ENCODE measurements at regions not wholly inside any gene's neighbourhood (a gene's known extent, or its start where the extent isn't known, plus 50 kb on each side); places are given as distances from the start of the nearest gene placed in this dataset.

- intact Hi-C loops (cut with DNase I): no loop called here
- WGBS, 2 donors: 92 to 94% methylated on average over 4 of the region's 4 CpGs
- H3K27ac ChIP-seq: no peak overlapping the region
- no peaks in the 10 kb centered on the region for H3K9me3 ChIP-seq
- no peak for ATAC-seq
- H3K4me1 ChIP-seq: peaks cover 10% of the 10 kb centered on the region
- DNase-seq: no peak
- no peaks in the 10 kb centered on the region for H3K27me3 ChIP-seq
- no peaks in the 10 kb centered on the region for H3K36me3 ChIP-seq (replicated peaks in 1 of 2; ENCODE audit: insufficient read depth in 1 of 2, low read depth in 2 of 2)
- no peak overlapping the region for H3K4me3 ChIP-seq
- TF ChIP-seq CTCF (IDR thresholded peaks at IDR 0.05) (no peak), POLR2A (IDR thresholded peaks at IDR 0.05) (no peak)
Measured at GRCh38 chr6:15894973-15895725, 232.3 kb upstream of the DTNBP1 start.

GRCh38 chr6:15893556-15894253 is 230.9 kb upstream of the DTNBP1 start:
- 54 to 67% methylated on average over 5 of the region's 5 CpGs for WGBS, 2 donors
- DNase-seq (no peak), ATAC-seq (no peak)
- H3K36me3 ChIP-seq (replicated peaks in 1 of 2; ENCODE audit: insufficient read depth in 1 of 2, low read depth in 2 of 2): no peaks in the 10 kb centered on the region
- no peaks in the 10 kb centered on the region for H3K27me3 ChIP-seq
- no peaks in the 10 kb centered on the region for H3K9me3 ChIP-seq
- peaks cover 10% of the 10 kb centered on the region for H3K4me1 ChIP-seq
- no peak overlapping the region for H3K4me3 ChIP-seq
- H3K27ac ChIP-seq: no peak overlapping the region
- TF ChIP-seq POLR2A (IDR thresholded peaks at IDR 0.05) (no peak), CTCF (IDR thresholded peaks at IDR 0.05) (peak in 6 of 7 experiments; percentile 19 to 49 (median 38))
- intact Hi-C loops (cut with DNase I): no loop called here

GRCh38 chr6:15892369-15892768 is 229.5 kb upstream of the DTNBP1 start:
- Histone ChIP-seq H3K4me3 (no peak overlapping the region), H3K9me3 (no peaks in the 10 kb centered on the region), H3K4me1 (peaks cover 8% of the 10 kb centered on the region), H3K27ac (no peak overlapping the region), H3K27me3 (no peaks in the 10 kb centered on the region), H3K36me3 (replicated peaks in 1 of 2; ENCODE audit: insufficient read depth in 1 of 2, low read depth in 2 of 2) (no peaks in the 10 kb centered on the region)
- no peak for ATAC-seq
- 42 to 50% methylated on average over 1 of the region's 1 CpG for WGBS, 2 donors
- DNase-seq: no peak
- intact Hi-C loops (cut with DNase I): no loop called here
- TF ChIP-seq POLR2A (IDR thresholded peaks at IDR 0.05) (no peak), CTCF (IDR thresholded peaks at IDR 0.05) (no peak)

GRCh38 chr6:15888798-15889772 is 226.3 kb upstream of the DTNBP1 start:
- Histone ChIP-seq H3K4me3 (no peak overlapping the region), H3K9me3 (no peaks in the 10 kb centered on the region), H3K27ac (no peak overlapping the region), H3K27me3 (no peaks in the 10 kb centered on the region), H3K36me3 (replicated peaks in 1 of 2; ENCODE audit: insufficient read depth in 1 of 2, low read depth in 2 of 2) (no peaks in the 10 kb centered on the region), H3K4me1 (no peaks in the 10 kb centered on the region)
- WGBS, 2 donors: 79 to 85% methylated on average over 10 of the region's 10 CpGs
- no peak for ATAC-seq
- intact Hi-C loops (cut with DNase I): no loop called here
- no peak for DNase-seq
- TF ChIP-seq CTCF (IDR thresholded peaks at IDR 0.05) (no peak), POLR2A (IDR thresholded peaks at IDR 0.05) (no peak)

Data from body of pancreas (tissue), 4 donors.